GM12878 (cell line): ENCODE measurements at regions not wholly inside any gene's neighbourhood (a gene's known extent, or its start where the extent isn't known, plus 50 kb on each side); places are given as distances from the start of the nearest gene placed in this dataset.

Experiments used
- ATAC-seq: fragments of 200-7000 bp; cut with Tn5 transposase; 3 replicates; pipeline ENCODE4 v1.9.1; 2020; ENCODE audit warnings: mild to moderate bottlenecking, moderate library complexity
- BruUV-seq: library from RNA; stranded (reverse); fragments of 400-500 nt; replicated peaks from 2 replicates; lab custom pipeline; 2021; lab: Mats Ljungman, UMichigan
- CTCF ChIA-PET: fragments of 300-600 bp; sonication (Branson Sonifier 250); formaldehyde crosslinking; extraction: SDS; loops from one replicate; lab custom pipeline; 2021; ENCODE audit warnings: inconsistent platforms; lab: Yijun Ruan, JAX
- POLR2A ChIA-PET: fragments of 350-600 bp; formaldehyde crosslinking; extraction: SDS; loops from one replicate; lab custom pipeline; 2021; ENCODE audit warnings: inconsistent platforms; lab: Charles Lee
- RAD21 ChIA-PET: fragments of 300-600 bp; sonication (Branson Sonifier 250); formaldehyde crosslinking; loops from one replicate; lab custom pipeline; 2023; ENCODE audit warnings: antibody characterized with exemption; ENCODE audit not compliant: unreplicated experiment; lab: Charles Lee
- SMC1A ChIA-PET: fragments of 300-600 bp; sonication (Branson Sonifier 250); formaldehyde crosslinking; loops from one replicate; lab custom pipeline; 2023; ENCODE audit not compliant: unreplicated experiment, uncharacterized antibody; lab: Charles Lee
- DNase-seq: peaks from one replicate; pipeline ENCODE4 v3.0.0-alpha.2; 2011; ENCODE audit warnings: low read depth, low spot score
- FAIRE-seq: peaks from 3 replicates; lab custom pipeline; 2011; peaks lifted over from hg19 to GRCh38; lab: Jason Lieb, UNC
- H2AFZ ChIP-seq: 2 replicates; pipeline ENCODE4 v1.6.0; 2011; ENCODE audit warnings: low read depth, low read length, control low read depth; ENCODE audit not compliant: control insufficient read depth
- H3K27ac ChIP-seq: 2 replicates; pipeline ENCODE4 v1.5.1; 2011; ENCODE audit warnings: control low read depth; ENCODE audit not compliant: control insufficient read depth, insufficient read depth
- H3K27me3 ChIP-seq, 2 experiments: replicated peaks in 1 of 2; 2 replicates each; pipeline versions ENCODE4 v1.6.0 to v1.6.1; 2011; ENCODE audit warnings: low read length in 1 of 2; ENCODE audit not compliant: control insufficient read depth in 2 of 2, insufficient read depth in 2 of 2
- H3K36me3 ChIP-seq, 2 experiments: 2 replicates each; pipeline ENCODE4 v1.5.1; 2011; ENCODE audit warnings: low read length in 1 of 2; ENCODE audit not compliant: control insufficient read depth in 2 of 2, insufficient read depth in 2 of 2
- H3K4me1 ChIP-seq: 2 replicates; pipeline ENCODE4 v1.6.1; 2011; ENCODE audit warnings: mild to moderate bottlenecking, low read length, moderate library complexity, mixed read lengths; ENCODE audit not compliant: control insufficient read depth, insufficient read depth
- H3K4me2 ChIP-seq: 2 replicates; pipeline ENCODE4 v1.6.0; 2011; ENCODE audit warnings: control low read depth; ENCODE audit not compliant: control insufficient read depth, insufficient read depth
- H3K4me3 ChIP-seq: fragments of 200-600 bp; sonication (generic); 2 replicates; pipeline ENCODE4 v1.5.1; 2016
- H3K79me2 ChIP-seq: 2 replicates; pipeline ENCODE4 v1.6.0; 2011; ENCODE audit warnings: low read length; ENCODE audit not compliant: control insufficient read depth, insufficient read depth
- H3K9ac ChIP-seq: 2 replicates; pipeline ENCODE4 v1.8.0; 2011; ENCODE audit warnings: low read length, control low read depth, mixed read lengths; ENCODE audit not compliant: control insufficient read depth, insufficient read depth
- H3K9me3 ChIP-seq: replicated peaks from 3 replicates; pipeline ENCODE4 v1.5.1; 2011; ENCODE audit warnings: mild to moderate bottlenecking, low read length; ENCODE audit not compliant: control insufficient read depth, insufficient read depth
- H4K20me1 ChIP-seq: 2 replicates; pipeline ENCODE4 v1.6.0; 2011; ENCODE audit not compliant: control insufficient read depth, insufficient read depth
- ATF7 ChIP-seq: fragments of 450-650 bp; IDR thresholded peaks from 2 replicates; pipeline ENCODE4 v1.6.1; 2016; ENCODE audit warnings: low read depth, mild to moderate bottlenecking
- CTCF ChIP-seq, 3 experiments: IDR thresholded peaks in 2 of 3; conservative IDR thresholded peaks in 1 of 3; 2 replicates each; pipeline ENCODE4 v1.5.1; 2011; ENCODE audit warnings: low read depth in 3 of 3, low read length in 3 of 3, mild to moderate bottlenecking in 3 of 3, control low read depth in 2 of 3, moderate library complexity in 2 of 3, inconsistent platforms in 1 of 3, mixed read lengths in 1 of 3; ENCODE audit not compliant: control insufficient read depth in 2 of 3, insufficient read depth in 1 of 3; ENCODE audit errors: extremely low read depth in 1 of 3
- CUX1 ChIP-seq: IDR thresholded peaks from 2 replicates; pipeline ENCODE4 v1.6.1; 2012; ENCODE audit warnings: improper control_type of control experiment, low read depth, low read length; ENCODE audit not compliant: insufficient replicate concordance
- MEF2B ChIP-seq: fragments of 450-650 bp; IDR thresholded peaks from 2 replicates; pipeline ENCODE4 v1.6.1; 2018; ENCODE audit warnings: mild to moderate bottlenecking, moderate library complexity; ENCODE audit not compliant: partially characterized antibody, poor library complexity, severe bottlenecking
- RCOR1 ChIP-seq: conservative IDR thresholded peaks from 2 replicates; pipeline ENCODE4 v1.6.1; 2012; ENCODE audit warnings: low read depth, low read length, improper control_type of control experiment
- RELA ChIP-seq: fragments of 450-650 bp; IDR thresholded peaks from 2 replicates; pipeline ENCODE4 v1.8.0; 2014; ENCODE audit warnings: borderline replicate concordance; ENCODE audit not compliant: partially characterized antibody
- SIX5 ChIP-seq: IDR thresholded peaks from 2 replicates; pipeline ENCODE4 v1.6.1; 2011; ENCODE audit warnings: mild to moderate bottlenecking, low read depth, low read length, moderate library complexity; ENCODE audit not compliant: severe bottlenecking
- TCF7 ChIP-seq: IDR thresholded peaks from 2 replicates; pipeline ENCODE4 v1.6.1; 2014; ENCODE audit warnings: antibody characterized with exemption, borderline replicate concordance
- WGBS: methylation state at CpG from one replicate; pipeline ENCODE4 v1.1.6; 2016; ENCODE audit warnings: low lambda C conversion rate; ENCODE audit not compliant: insufficient replicate concordance, insufficient coverage; ENCODE audit errors: missing lambda C conversion rate; 5-methylcytosine and 5-hydroxymethylcytosine counted together
- in situ Hi-C: fragments of 300-500 bp; cut with MboI; formaldehyde crosslinking; loops from 9 replicates; pipeline ENCODE4 v1.14.3; 2018; ENCODE audit warnings: mixed read lengths
- intact Hi-C: fragments of 100-400 bp; cut with micrococcal nuclease; formaldehyde crosslinking; loops from one replicate; pipeline ENCODE4 v1.14.2; 2022; ENCODE audit not compliant: unreplicated experiment
- TF ChIP-seq, protein P1 (sequence below): fragments of 450-650 bp; IDR thresholded peaks from 2 replicates; pipeline ENCODE4 v1.6.1; 2016; ENCODE audit warnings: mild to moderate bottlenecking
- TF ChIP-seq, protein P2 (sequence below): fragments of 150-350 bp; IDR thresholded peaks from 2 replicates; pipeline ENCODE4 v1.6.1; 2016; ENCODE audit warnings: low read depth, low read length
- TF ChIP-seq, protein P3 (sequence below): IDR thresholded peaks from 2 replicates; pipeline ENCODE4 v1.6.1; 2011; ENCODE audit warnings: low read depth, low read length, improper control_type of control experiment, borderline replicate concordance

DNA sequence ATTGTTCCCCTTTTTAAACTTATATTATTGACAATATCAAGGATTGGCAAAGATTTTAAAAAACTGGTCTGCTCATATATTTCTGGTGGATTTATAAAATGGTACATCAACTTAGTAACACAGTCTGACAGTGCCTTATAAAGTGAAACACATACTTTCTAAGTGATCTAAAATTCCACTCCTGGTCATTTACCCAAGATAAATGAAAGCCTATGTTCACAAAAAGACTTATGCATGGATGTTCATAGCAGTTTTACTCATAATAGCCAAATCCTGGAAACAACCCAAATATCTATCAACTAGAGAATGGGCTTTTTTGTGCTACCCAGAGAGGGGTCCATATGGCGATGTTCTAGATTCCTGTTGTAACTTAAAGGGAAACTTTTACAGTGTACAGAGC lies 222.4 kb upstream of the FAM83B start:
- RAD21 ChIA-PET = no interaction called here
- H2AFZ ChIP-seq = no peak overlapping the region
- POLR2A ChIA-PET = no interaction called here
- H3K4me2 ChIP-seq = no peak overlapping the region
- no peak for DNase-seq
- H3K27ac ChIP-seq = no peak overlapping the region
- no TSS peak for BruUV-seq
- no peak overlapping the region for H3K9ac ChIP-seq
- no peaks in the 10 kb centered on the region for H3K79me2 ChIP-seq
- H3K9me3 ChIP-seq = no peaks in the 10 kb centered on the region
- CTCF ChIA-PET = no interaction called here
- FAIRE-seq = no peak
- in situ Hi-C loops = no loop called here
- no peaks in the 10 kb centered on the region for H3K4me1 ChIP-seq
- H4K20me1 ChIP-seq = no peaks in the 10 kb centered on the region
- no peaks in the 10 kb centered on the region for H3K36me3 ChIP-seq
- SMC1A ChIA-PET = interaction anchor here (0.8 to 1.3 kb wide), 2 partner anchors 17 to 58 kb away, joined by 3 to 4 read pairs; no protein-coding TSS in a partner anchor
- H3K27me3 ChIP-seq = no peaks in the 10 kb centered on the region
- WGBS = 32% methylated on average over 1 of the region's 1 CpG
- H3K4me3 ChIP-seq = no peak overlapping the region
- intact Hi-C loops = no loop called here
- ATAC-seq = no peak
- TF ChIP-seq ATF7 (no peak), RCOR1 (no peak), MEF2B (no peak), CTCF (IDR thresholded peaks at IDR 0.05 in 2 of 3, conservative IDR thresholded peaks at IDR 0.05 in 1 of 3; ENCODE audit: control insufficient read depth in 2 of 3, extremely low read depth in 1 of 3, insufficient read depth in 1 of 3, low read depth in 3 of 3, low read length in 3 of 3) (no peak), CUX1 (no peak), TCF7 (no peak), RELA (no peak), SIX5 (no peak)
- TF ChIP-seq, protein P1, sequence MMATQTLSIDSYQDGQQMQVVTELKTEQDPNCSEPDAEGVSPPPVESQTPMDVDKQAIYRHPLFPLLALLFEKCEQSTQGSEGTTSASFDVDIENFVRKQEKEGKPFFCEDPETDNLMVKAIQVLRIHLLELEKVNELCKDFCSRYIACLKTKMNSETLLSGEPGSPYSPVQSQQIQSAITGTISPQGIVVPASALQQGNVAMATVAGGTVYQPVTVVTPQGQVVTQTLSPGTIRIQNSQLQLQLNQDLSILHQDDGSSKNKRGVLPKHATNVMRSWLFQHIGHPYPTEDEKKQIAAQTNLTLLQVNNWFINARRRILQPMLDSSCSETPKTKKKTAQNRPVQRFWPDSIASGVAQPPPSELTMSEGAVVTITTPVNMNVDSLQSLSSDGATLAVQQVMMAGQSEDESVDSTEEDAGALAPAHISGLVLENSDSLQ = no peak
- TF ChIP-seq, protein P2, sequence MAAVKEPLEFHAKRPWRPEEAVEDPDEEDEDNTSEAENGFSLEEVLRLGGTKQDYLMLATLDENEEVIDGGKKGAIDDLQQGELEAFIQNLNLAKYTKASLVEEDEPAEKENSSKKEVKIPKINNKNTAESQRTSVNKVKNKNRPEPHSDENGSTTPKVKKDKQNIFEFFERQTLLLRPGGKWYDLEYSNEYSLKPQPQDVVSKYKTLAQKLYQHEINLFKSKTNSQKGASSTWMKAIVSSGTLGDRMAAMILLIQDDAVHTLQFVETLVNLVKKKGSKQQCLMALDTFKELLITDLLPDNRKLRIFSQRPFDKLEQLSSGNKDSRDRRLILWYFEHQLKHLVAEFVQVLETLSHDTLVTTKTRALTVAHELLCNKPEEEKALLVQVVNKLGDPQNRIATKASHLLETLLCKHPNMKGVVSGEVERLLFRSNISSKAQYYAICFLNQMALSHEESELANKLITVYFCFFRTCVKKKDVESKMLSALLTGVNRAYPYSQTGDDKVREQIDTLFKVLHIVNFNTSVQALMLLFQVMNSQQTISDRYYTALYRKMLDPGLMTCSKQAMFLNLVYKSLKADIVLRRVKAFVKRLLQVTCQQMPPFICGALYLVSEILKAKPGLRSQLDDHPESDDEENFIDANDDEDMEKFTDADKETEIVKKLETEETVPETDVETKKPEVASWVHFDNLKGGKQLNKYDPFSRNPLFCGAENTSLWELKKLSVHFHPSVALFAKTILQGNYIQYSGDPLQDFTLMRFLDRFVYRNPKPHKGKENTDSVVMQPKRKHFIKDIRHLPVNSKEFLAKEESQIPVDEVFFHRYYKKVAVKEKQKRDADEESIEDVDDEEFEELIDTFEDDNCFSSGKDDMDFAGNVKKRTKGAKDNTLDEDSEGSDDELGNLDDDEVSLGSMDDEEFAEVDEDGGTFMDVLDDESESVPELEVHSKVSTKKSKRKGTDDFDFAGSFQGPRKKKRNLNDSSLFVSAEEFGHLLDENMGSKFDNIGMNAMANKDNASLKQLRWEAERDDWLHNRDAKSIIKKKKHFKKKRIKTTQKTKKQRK = no peak
- TF ChIP-seq, protein P3, sequence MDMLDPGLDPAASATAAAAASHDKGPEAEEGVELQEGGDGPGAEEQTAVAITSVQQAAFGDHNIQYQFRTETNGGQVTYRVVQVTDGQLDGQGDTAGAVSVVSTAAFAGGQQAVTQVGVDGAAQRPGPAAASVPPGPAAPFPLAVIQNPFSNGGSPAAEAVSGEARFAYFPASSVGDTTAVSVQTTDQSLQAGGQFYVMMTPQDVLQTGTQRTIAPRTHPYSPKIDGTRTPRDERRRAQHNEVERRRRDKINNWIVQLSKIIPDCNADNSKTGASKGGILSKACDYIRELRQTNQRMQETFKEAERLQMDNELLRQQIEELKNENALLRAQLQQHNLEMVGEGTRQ = no peak
